Panc1 (cell line): ENCODE measurements at regions not wholly inside any gene's neighbourhood (a gene's known extent, or its start where the extent isn't known, plus 50 kb on each side); places are given as distances from the start of the nearest gene placed in this dataset.

Experiments used
- ATAC-seq: fragments of 200-7000 bp; cut with Tn5 transposase; 2 replicates; pipeline ENCODE4 v1.9.1; 2020; ENCODE audit warnings: mild to moderate bottlenecking, moderate library complexity
- BruUV-seq: library from RNA; stranded (reverse); fragments of 400-500 nt; replicated peaks from 2 replicates; lab custom pipeline; 2021; lab: Mats Ljungman, UMichigan
- CTCF ChIA-PET: fragments of 300-600 bp; sonication (Branson Sonifier 250); formaldehyde crosslinking; loops from one replicate; lab custom pipeline; 2022; ENCODE audit warnings: antibody characterized with exemption; lab: Charles Lee
- POLR2A ChIA-PET: fragments of 300-600 bp; sonication (Branson Sonifier 250); formaldehyde crosslinking; loops from one replicate; lab custom pipeline; 2022; ENCODE audit warnings: antibody characterized with exemption; lab: Charles Lee
- DNase-seq: peaks from one replicate; pipeline ENCODE4 v3.0.0-alpha.2; 2010; ENCODE audit warnings: low read depth, low spot score
- H3K27ac ChIP-seq: 2 replicates; pipeline ENCODE4 v1.5.1; 2011; ENCODE audit warnings: mild to moderate bottlenecking, low read length, inconsistent platforms
- H3K27me3 ChIP-seq: fragments of 200-500 bp; sonication (Bioruptor generic); 2 replicates; pipeline ENCODE4 v1.6.0; 2014; ENCODE audit warnings: low read length, inconsistent platforms; ENCODE audit not compliant: control insufficient read depth, insufficient read depth
- H3K36me3 ChIP-seq: fragments of 200-500 bp; sonication (Bioruptor generic); 2 replicates; pipeline ENCODE4 v1.5.1; 2014; ENCODE audit warnings: inconsistent platforms, mild to moderate bottlenecking, low read length, moderate library complexity; ENCODE audit not compliant: control insufficient read depth, insufficient read depth
- H3K4me1 ChIP-seq: 2 replicates; pipeline ENCODE4 v1.5.1; 2011; ENCODE audit warnings: inconsistent platforms, mild to moderate bottlenecking, low read length, moderate library complexity; ENCODE audit not compliant: control insufficient read depth, insufficient read depth
- H3K4me3 ChIP-seq, 2 experiments: 2 replicates each; pipeline ENCODE4 v1.5.1; 2011 to 2012; ENCODE audit warnings: low read depth in 2 of 2, low read length in 2 of 2, mild to moderate bottlenecking in 2 of 2, inconsistent platforms in 1 of 2, moderate library complexity in 1 of 2
- H3K9me3 ChIP-seq: fragments of 200-500 bp; sonication (Bioruptor generic); 2 replicates; pipeline ENCODE4 v1.5.1; 2014; ENCODE audit warnings: low read depth, mild to moderate bottlenecking, inconsistent platforms, low read length, moderate library complexity; ENCODE audit not compliant: control insufficient read depth, insufficient read depth
- CTCF ChIP-seq: fragments of 450-650 bp; IDR thresholded peaks from 2 replicates; pipeline ENCODE4 v1.5.1; 2017; ENCODE audit warnings: mild to moderate bottlenecking
- POLR2AphosphoS5 ChIP-seq: IDR thresholded peaks from 2 replicates; pipeline ENCODE4 v1.6.1; 2012; ENCODE audit warnings: mild to moderate bottlenecking, low read depth, low read length, moderate library complexity
- SIN3A ChIP-seq: IDR thresholded peaks from 2 replicates; pipeline ENCODE4 v1.6.1; 2012; ENCODE audit warnings: low read depth, mild to moderate bottlenecking, low read length, moderate library complexity, borderline replicate concordance; ENCODE audit not compliant: insufficient read depth
- TCF7L2 ChIP-seq: IDR thresholded peaks from 2 replicates; pipeline ENCODE4 v1.6.1; 2011; ENCODE audit warnings: mild to moderate bottlenecking, low read depth, low read length, inconsistent platforms
- in situ Hi-C: cut with HindIII; loops from 2 replicates; pipeline ENCODE4 v1.10.0; 2016; ENCODE audit warnings: low sequenced_read_pairs, low pct_unique_long_range_greater_than_20kb
- intact Hi-C: fragments of 100-400 bp; cut with micrococcal nuclease; formaldehyde crosslinking; loops from one replicate; pipeline ENCODE4 v1.10.0; 2022; ENCODE audit not compliant: unreplicated experiment
- TF ChIP-seq, protein P1 (sequence below), 2 experiments: IDR thresholded peaks; 2 replicates each; pipeline ENCODE4 v1.6.1; 2011 to 2012; ENCODE audit warnings: low read depth in 2 of 2, control low read depth in 1 of 2, low read length in 1 of 2, mild to moderate bottlenecking in 1 of 2, moderate library complexity in 1 of 2; ENCODE audit not compliant: insufficient read depth in 1 of 2

GRCh38 chr2:2859164-2859563, 518.5 kb downstream of the EIPR1 start:
- Histone ChIP-seq H3K36me3 (no peaks in the 10 kb centered on the region), H3K27me3 (no peaks in the 10 kb centered on the region; the same call in 1 of the 2 replicates), H3K27ac (no peak overlapping the region), H3K9me3 (peaks cover 3% of the 10 kb centered on the region; the same call in 1 of the 2 replicates), H3K4me3 (no peak overlapping the region), H3K4me1 (no peaks in the 10 kb centered on the region)
- DNase-seq: no peak
- no TSS peak for BruUV-seq
- intact Hi-C loops (no loop called here), in situ Hi-C loops (no loop called here)
- CTCF ChIA-PET: no interaction called here
- ATAC-seq: no peak
- TF ChIP-seq TCF7L2 (no peak), SIN3A (no peak), CTCF (no peak), POLR2AphosphoS5 (no peak)
- TF ChIP-seq, protein P1, sequence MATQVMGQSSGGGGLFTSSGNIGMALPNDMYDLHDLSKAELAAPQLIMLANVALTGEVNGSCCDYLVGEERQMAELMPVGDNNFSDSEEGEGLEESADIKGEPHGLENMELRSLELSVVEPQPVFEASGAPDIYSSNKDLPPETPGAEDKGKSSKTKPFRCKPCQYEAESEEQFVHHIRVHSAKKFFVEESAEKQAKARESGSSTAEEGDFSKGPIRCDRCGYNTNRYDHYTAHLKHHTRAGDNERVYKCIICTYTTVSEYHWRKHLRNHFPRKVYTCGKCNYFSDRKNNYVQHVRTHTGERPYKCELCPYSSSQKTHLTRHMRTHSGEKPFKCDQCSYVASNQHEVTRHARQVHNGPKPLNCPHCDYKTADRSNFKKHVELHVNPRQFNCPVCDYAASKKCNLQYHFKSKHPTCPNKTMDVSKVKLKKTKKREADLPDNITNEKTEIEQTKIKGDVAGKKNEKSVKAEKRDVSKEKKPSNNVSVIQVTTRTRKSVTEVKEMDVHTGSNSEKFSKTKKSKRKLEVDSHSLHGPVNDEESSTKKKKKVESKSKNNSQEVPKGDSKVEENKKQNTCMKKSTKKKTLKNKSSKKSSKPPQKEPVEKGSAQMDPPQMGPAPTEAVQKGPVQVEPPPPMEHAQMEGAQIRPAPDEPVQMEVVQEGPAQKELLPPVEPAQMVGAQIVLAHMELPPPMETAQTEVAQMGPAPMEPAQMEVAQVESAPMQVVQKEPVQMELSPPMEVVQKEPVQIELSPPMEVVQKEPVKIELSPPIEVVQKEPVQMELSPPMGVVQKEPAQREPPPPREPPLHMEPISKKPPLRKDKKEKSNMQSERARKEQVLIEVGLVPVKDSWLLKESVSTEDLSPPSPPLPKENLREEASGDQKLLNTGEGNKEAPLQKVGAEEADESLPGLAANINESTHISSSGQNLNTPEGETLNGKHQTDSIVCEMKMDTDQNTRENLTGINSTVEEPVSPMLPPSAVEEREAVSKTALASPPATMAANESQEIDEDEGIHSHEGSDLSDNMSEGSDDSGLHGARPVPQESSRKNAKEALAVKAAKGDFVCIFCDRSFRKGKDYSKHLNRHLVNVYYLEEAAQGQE (IDR thresholded peaks at IDR 0.05; ENCODE audit: insufficient read depth in 1 of 2, low read depth in 2 of 2, low read length in 1 of 2): no peak
- POLR2A ChIA-PET: no interaction called here

GRCh38 chr2:2856723-2857415, 520.7 kb downstream of the EIPR1 start:
- DNase-seq (no peak), ATAC-seq (no peak)
- Histone ChIP-seq H3K36me3 (no peaks in the 10 kb centered on the region), H3K4me1 (no peaks in the 10 kb centered on the region), H3K27ac (no peak overlapping the region), H3K27me3 (no peaks in the 10 kb centered on the region; the same call in 1 of the 2 replicates), H3K4me3 (no peak overlapping the region), H3K9me3 (peaks cover 3% of the 10 kb centered on the region; the same call in 1 of the 2 replicates)
- intact Hi-C loops: no loop called here
- POLR2A ChIA-PET: no interaction called here
- no peak for TF ChIP-seq TCF7L2
- TF ChIP-seq CTCF: no peak
- no peak for TF ChIP-seq SIN3A
- TF ChIP-seq, protein P1 (IDR thresholded peaks at IDR 0.05; ENCODE audit: insufficient read depth in 1 of 2, low read depth in 2 of 2, low read length in 1 of 2): no peak
- in situ Hi-C loops: no loop called here
- no TSS peak for BruUV-seq
- CTCF ChIA-PET: no interaction called here
